ENCODE measurements at regions not wholly inside any gene's neighbourhood (a gene's known extent, or its start where the extent isn't known, plus 50 kb on each side); places are given as distances from the start of the nearest gene placed in this dataset.

- POLR2A ChIA-PET: no interaction called here
- H3K27ac Mint-ChIP-seq: no peak overlapping the region
These were observed 413.5 kb downstream of the OCA2 start for GRCh38 chr15:27685644-27686043.

GRCh38 chr15:27683121-27683520 is 416.0 kb downstream of the OCA2 start:
- no peak overlapping the region for H3K27ac Mint-ChIP-seq
- peaks cover 33% of the 10 kb centered on the region for H3K4me1 Mint-ChIP-seq
- TF ChIP-seq ZBTB43 (CRISPR knock-in tag; IDR thresholded peaks at IDR 0.05) (no peak), ZMAT4 (CRISPR knock-in tag; IDR thresholded peaks at IDR 0.05) (no peak), E2F4 (CRISPR knock-in tag; IDR thresholded peaks at IDR 0.05; ENCODE audit: borderline replicate concordance, low read depth) (no peak), MXD4 (CRISPR knock-in tag; IDR thresholded peaks at IDR 0.05; ENCODE audit: borderline replicate concordance) (no peak), ETV6 (CRISPR knock-in tag; IDR thresholded peaks at IDR 0.05) (no peak), ATF6 (CRISPR knock-in tag; IDR thresholded peaks at IDR 0.05) (no peak), CREB1 (CRISPR knock-in tag; IDR thresholded peaks at IDR 0.05) (no peak), PRRX2 (CRISPR knock-in tag; IDR thresholded peaks at IDR 0.05) (no peak)

More at GRCh38 chr15:27685644-27686043, 413.5 kb downstream of the OCA2 start:
- ATAC-seq (no peak), DNase-seq (ENCODE audit: low spot score) (no peak)
- Mint-ChIP-seq H3K27me3 (ENCODE audit: low read depth) (no peaks in the 10 kb centered on the region), H3K36me3 (no peaks in the 10 kb centered on the region), H3K4me3 (no peak overlapping the region), H3K4me1 (peaks cover 12% of the 10 kb centered on the region), H3K9me3 (no peaks in the 10 kb centered on the region)
- CTCF ChIA-PET: interaction anchor here (2.5 kb wide), 1 partner anchor 336 kb away, joined by 11 read pairs; no protein-coding TSS in a partner anchor
- no peak for TF ChIP-seq ZNF281 (CRISPR knock-in tag; IDR thresholded peaks at IDR 0.05)
- no peak for TF ChIP-seq HMGA2 (CRISPR knock-in tag; IDR thresholded peaks at IDR 0.05)
- TF ChIP-seq ZBTB43 (CRISPR knock-in tag; IDR thresholded peaks at IDR 0.05): no peak
- no peak for TF ChIP-seq PRDM15 (CRISPR knock-in tag; IDR thresholded peaks at IDR 0.05)
- no peak for TF ChIP-seq ZNF121 (CRISPR knock-in tag; IDR thresholded peaks at IDR 0.05)
- TF ChIP-seq ETV6 (CRISPR knock-in tag; IDR thresholded peaks at IDR 0.05): no peak
- TF ChIP-seq OVOL2 (CRISPR knock-in tag; IDR thresholded peaks at IDR 0.05; ENCODE audit: borderline replicate concordance): no peak
- no peak for TF ChIP-seq IRF2 (CRISPR knock-in tag; IDR thresholded peaks at IDR 0.05; ENCODE audit: borderline replicate concordance, low read depth)
- no peak for TF ChIP-seq NFE2L1 (CRISPR knock-in tag; IDR thresholded peaks at IDR 0.05)
- TF ChIP-seq ZNF396 (CRISPR knock-in tag; IDR thresholded peaks at IDR 0.05; ENCODE audit: borderline replicate concordance): no peak

More at GRCh38 chr15:27683121-27683520, 416.0 kb downstream of the OCA2 start:
- Mint-ChIP-seq H3K9me3 (no peaks in the 10 kb centered on the region), H3K36me3 (no peaks in the 10 kb centered on the region), H3K27me3 (ENCODE audit: low read depth) (peaks cover 8% of the 10 kb centered on the region), H3K4me3 (no peak overlapping the region)
- DNase-seq (ENCODE audit: low spot score): no peak
- POLR2A ChIA-PET: no interaction called here
- CTCF ChIA-PET: interaction anchor here (1.1 kb wide), 1 partner anchor 339 kb away, joined by 3 read pairs; no protein-coding TSS in a partner anchor
- ATAC-seq: no peak

All from WTC11 (cell line).